IPS DF 6.9 (cell line): ENCODE measurements at regions not wholly inside any gene's neighbourhood (a gene's known extent, or its start where the extent isn't known, plus 50 kb on each side); places are given as distances from the start of the nearest gene placed in this dataset.
A peak's percentile ranks its signal among the peaks of the same experiment; 100 is the strongest.

ENCODE experiments used
- DNase-seq: peaks from one replicate; pipeline ENCODE4 v3.0.0-alpha.2; 2013; ENCODE audit warnings: low read depth, low spot score
- H3K27ac ChIP-seq: one replicate; pipeline ENCODE4 v1.5.1; 2013; ENCODE audit warnings: low read length, control low read depth
- H3K27me3 ChIP-seq: 2 replicates; pipeline ENCODE4 v1.6.1; 2013; ENCODE audit warnings: mild to moderate bottlenecking, low read length; ENCODE audit not compliant: control insufficient read depth, insufficient read depth
- H3K36me3 ChIP-seq: 2 replicates; pipeline ENCODE4 v1.6.1; 2013; ENCODE audit warnings: low read length; ENCODE audit not compliant: control insufficient read depth, insufficient read depth
- H3K4me1 ChIP-seq: 2 replicates; pipeline ENCODE4 v1.6.1; 2013; ENCODE audit warnings: low read length; ENCODE audit not compliant: control insufficient read depth, insufficient read depth
- H3K4me3 ChIP-seq: 2 replicates; pipeline ENCODE4 v1.5.1; 2013; ENCODE audit warnings: mild to moderate bottlenecking, low read length
- H3K9me3 ChIP-seq: 2 replicates; pipeline ENCODE4 v1.6.1; 2013; ENCODE audit warnings: low read length, inconsistent platforms; ENCODE audit not compliant: control insufficient read depth, insufficient read depth
- WGBS: extraction: QIAGEN DNeasy Blood & Tissue Kit; methylation state at CpG from one replicate; pipeline ENCODE4 v1.1.7; 2013; ENCODE audit warnings: mixed read lengths, missing lambda C conversion rate; ENCODE audit not compliant: insufficient read length, insufficient coverage; 5-methylcytosine and 5-hydroxymethylcytosine counted together

DNA sequence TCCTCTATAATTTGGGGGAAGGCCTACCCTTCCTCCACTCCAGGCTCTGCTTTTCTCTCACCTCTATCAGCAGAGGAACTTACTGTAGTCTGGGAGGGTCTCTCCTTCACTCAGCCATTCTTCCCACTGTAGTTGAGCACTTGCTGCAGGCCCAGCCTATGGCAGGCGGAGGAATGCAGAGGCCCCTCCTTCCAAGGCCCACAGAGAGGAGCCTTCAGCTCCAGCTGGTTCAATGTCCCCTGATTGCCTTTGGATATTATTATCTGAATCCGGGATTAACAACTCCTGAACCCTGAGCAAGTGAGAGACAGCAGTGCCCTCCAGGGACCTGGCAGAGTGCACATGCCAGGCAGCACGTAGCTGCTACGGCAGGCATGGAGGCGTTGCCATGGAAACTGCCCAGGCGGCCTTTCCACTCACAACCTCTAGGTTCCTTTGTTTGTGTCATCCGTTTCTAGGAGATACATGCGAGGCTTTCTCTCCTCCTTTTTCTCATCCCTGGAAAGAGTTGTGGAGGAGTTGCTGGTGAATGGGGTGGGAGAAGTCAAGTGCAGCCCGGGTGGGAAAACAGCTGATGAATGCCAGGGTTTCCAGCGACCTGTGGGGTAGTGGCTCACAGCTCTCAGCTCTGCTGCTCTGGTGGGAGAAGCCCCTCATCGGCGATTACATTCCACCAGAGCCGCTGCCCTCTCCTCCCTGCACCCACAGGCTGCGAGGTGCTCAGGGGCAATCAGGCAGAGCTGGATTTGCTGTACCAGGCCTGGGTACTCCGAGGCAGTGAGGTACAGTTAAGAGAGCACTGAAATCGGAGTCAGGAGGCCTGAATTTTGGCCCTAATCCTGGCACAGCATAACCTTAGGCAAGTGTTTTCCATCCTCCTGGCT, 55.3 kb upstream of the HK2 start:
- peak; percentile 43 for DNase-seq
- Histone ChIP-seq H3K4me1 (peaks cover 2% of the 10 kb centered on the region; the same call in 1 of the 2 replicates), H3K27me3 (no peaks in the 10 kb centered on the region), H3K9me3 (no peaks in the 10 kb centered on the region), H3K27ac (no peak overlapping the region), H3K4me3 (peak overlapping the region; percentile 13; the same call in 1 of the 2 replicates), H3K36me3 (no peaks in the 10 kb centered on the region)
- no CpG with 5 or more reads among the region's 16 CpGs for WGBS

DNA sequence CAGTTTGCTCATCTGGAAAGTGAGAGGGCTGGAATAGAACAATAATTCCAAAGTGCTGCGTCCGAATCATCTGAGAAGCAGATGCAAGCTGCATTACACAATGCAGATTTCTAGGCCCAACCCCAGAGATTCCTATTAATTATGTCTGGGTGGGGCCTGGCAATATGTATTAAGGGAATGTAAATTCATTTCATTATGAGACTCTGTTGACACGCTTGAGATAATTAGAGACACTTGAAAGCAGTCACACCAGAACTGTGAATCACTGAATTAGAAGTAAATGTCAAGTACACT, 54.7 kb upstream of the HK2 start:
- Histone ChIP-seq H3K4me1 (peaks cover 2% of the 10 kb centered on the region; the same call in 1 of the 2 replicates), H3K4me3 (no peak overlapping the region), H3K9me3 (no peaks in the 10 kb centered on the region), H3K27ac (no peak overlapping the region), H3K36me3 (no peaks in the 10 kb centered on the region), H3K27me3 (no peaks in the 10 kb centered on the region)
- WGBS, result no CpG with 5 or more reads among the region's 3 CpGs
- DNase-seq, result no peak

DNA sequence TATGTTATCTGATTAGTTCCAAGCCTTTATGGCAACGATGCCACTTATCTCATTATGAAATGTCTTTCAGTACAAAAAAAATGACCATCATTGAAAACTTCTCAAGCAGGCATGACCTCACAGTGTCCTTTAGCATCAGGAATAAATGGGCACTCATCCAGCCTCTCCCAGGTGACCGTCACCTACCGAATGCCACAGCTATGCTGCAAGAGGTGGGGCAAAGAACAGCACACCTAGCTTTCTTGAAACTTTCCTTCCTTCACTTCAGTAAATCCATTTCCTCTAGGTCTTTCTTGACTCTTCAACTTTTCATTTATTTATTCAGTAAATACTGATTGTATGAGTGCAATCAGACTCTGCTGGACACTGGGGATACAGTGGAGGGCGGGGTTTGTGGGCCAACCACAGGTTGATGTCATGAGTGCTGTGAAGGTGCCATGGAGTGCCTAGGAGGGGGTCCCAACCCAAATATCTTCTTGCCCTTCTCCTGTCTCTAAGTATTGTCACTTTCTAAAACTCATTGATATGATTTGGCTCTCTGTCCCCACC, 54.3 kb upstream of the HK2 start:
- no CpG with 5 or more reads among the region's 4 CpGs for WGBS
- no peak for DNase-seq

More for the DNA sequence above, 54.3 kb upstream of the HK2 start:
- peaks cover 2% of the 10 kb centered on the region; the same call in 1 of the 2 replicates for H3K4me1 ChIP-seq
- no peaks in the 10 kb centered on the region for H3K9me3 ChIP-seq
- no peak overlapping the region for H3K4me3 ChIP-seq
- H3K27ac ChIP-seq, result no peak overlapping the region
- no peaks in the 10 kb centered on the region for H3K36me3 ChIP-seq
- no peaks in the 10 kb centered on the region for H3K27me3 ChIP-seq
